ENCODE measurements at regions not wholly inside any gene's neighbourhood (a gene's known extent, or its start where the extent isn't known, plus 50 kb on each side); places are given as distances from the start of the nearest gene placed in this dataset.

DNA sequence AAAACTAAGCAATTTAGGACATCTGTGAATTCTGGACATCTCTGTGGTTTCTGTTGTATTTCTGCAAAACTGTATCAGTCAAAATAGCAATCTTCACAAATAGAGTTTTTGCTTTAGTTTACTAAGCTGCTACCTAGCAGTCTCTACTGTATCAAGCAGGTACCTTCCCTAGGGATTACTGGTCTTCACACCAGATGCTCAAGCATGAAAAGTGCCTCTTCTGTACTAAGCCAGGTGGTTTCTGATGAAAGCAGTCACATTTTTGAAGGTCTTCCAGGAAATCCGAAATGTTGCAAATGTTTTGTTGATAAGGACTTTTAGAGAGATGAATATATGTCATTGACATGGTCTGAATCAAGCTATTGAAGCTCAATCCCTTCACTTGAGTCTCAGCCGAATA, 540.0 kb downstream of the KCTD16 start:
- Histone ChIP-seq H3K4me1 (ENCODE audit: insufficient read depth, low read length) (no peaks in the 10 kb centered on the region), H3K9me3 (ENCODE audit: low read length) (no peaks in the 10 kb centered on the region), H3K27ac (ENCODE audit: low read depth, low read length) (no peak overlapping the region), H3K9ac (ENCODE audit: low read length) (no peak overlapping the region), H3K36me3 (ENCODE audit: insufficient read depth, low read length) (no peaks in the 10 kb centered on the region), H3K4me3 (ENCODE audit: low read depth in 1 of 2, low read length in 2 of 2) (no peak overlapping the region), H3K27me3 (ENCODE audit: control insufficient read depth in 1 of 2, insufficient read depth in 2 of 2, low read length in 2 of 2) (no peaks in the 10 kb centered on the region)

DNA sequence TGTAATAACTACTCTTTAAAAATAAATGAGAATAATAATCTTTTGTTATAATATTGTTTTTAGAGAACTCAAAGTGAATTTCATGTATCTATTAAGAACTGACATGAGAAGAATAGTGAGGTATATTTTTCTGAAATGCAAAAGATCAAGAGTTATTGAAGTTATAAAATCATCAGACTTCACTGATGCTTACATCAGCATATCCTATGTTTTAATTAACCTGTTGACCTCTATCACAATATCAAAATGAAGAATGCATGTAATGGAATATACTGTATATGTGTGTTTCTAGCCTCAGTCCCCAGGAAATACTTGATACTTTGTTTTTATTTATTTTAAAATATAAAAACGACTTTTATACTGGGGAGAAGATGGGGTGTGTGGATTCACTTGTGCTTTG, 533.1 kb downstream of the KCTD16 start:
- H3K36me3 ChIP-seq (ENCODE audit: insufficient read depth, low read length) = no peaks in the 10 kb centered on the region
- no peaks in the 10 kb centered on the region for H3K4me1 ChIP-seq (ENCODE audit: insufficient read depth, low read length)
- H3K27ac ChIP-seq (ENCODE audit: low read depth, low read length) = no peak overlapping the region
- H3K9ac ChIP-seq (ENCODE audit: low read length) = no peak overlapping the region
- H3K4me3 ChIP-seq (ENCODE audit: low read depth in 1 of 2, low read length in 2 of 2) = no peak overlapping the region
- no peaks in the 10 kb centered on the region for H3K27me3 ChIP-seq (ENCODE audit: control insufficient read depth in 1 of 2, insufficient read depth in 2 of 2, low read length in 2 of 2)
- H3K9me3 ChIP-seq (ENCODE audit: low read length) = no peaks in the 10 kb centered on the region

- no peaks in the 10 kb centered on the region for H3K4me1 ChIP-seq (ENCODE audit: insufficient read depth, low read length)
- H3K36me3 ChIP-seq (ENCODE audit: insufficient read depth, low read length) = no peaks in the 10 kb centered on the region
- H3K27me3 ChIP-seq (ENCODE audit: control insufficient read depth in 1 of 2, insufficient read depth in 2 of 2, low read length in 2 of 2) = no peaks in the 10 kb centered on the region
- H3K4me3 ChIP-seq (ENCODE audit: low read depth in 1 of 2, low read length in 2 of 2) = no peak overlapping the region
- no peaks in the 10 kb centered on the region for H3K9me3 ChIP-seq (ENCODE audit: low read length)
- no peak overlapping the region for H3K9ac ChIP-seq (ENCODE audit: low read length)
- H3K27ac ChIP-seq (ENCODE audit: low read depth, low read length) = no peak overlapping the region
These were observed 527.8 kb downstream of the KCTD16 start for GRCh38 chr5:144698484-144698883.

DNA sequence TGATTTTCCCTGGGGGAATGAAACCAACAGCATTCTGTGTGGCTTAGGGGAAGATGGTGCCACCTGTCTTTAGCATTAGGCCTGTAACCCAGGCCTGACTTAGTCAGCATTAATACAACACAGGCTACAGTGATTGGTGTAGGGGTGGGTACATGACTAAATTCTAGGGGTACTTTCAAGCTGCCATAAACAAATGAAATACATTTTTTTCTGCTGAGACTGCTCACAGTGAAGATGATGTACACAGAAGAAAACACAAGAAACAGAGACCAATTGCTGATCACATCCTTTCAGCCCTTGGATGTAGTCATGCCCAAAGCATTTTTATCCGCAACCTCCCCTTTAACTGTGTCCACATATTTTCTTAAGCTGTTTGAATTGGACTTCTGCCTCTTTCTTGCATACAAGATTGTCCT, 527.2 kb downstream of the KCTD16 start:
- Histone ChIP-seq H3K27me3 (ENCODE audit: control insufficient read depth in 1 of 2, insufficient read depth in 2 of 2, low read length in 2 of 2) (no peaks in the 10 kb centered on the region), H3K9ac (ENCODE audit: low read length) (no peak overlapping the region), H3K27ac (ENCODE audit: low read depth, low read length) (no peak overlapping the region), H3K9me3 (ENCODE audit: low read length) (no peaks in the 10 kb centered on the region), H3K4me1 (ENCODE audit: insufficient read depth, low read length) (no peaks in the 10 kb centered on the region), H3K4me3 (ENCODE audit: low read depth in 1 of 2, low read length in 2 of 2) (no peak overlapping the region), H3K36me3 (ENCODE audit: insufficient read depth, low read length) (no peaks in the 10 kb centered on the region)

- Histone ChIP-seq H3K4me1 (ENCODE audit: insufficient read depth, low read length) (no peaks in the 10 kb centered on the region), H3K4me3 (ENCODE audit: low read depth in 1 of 2, low read length in 2 of 2) (no peak overlapping the region), H3K36me3 (ENCODE audit: insufficient read depth, low read length) (no peaks in the 10 kb centered on the region), H3K9ac (ENCODE audit: low read length) (no peak overlapping the region), H3K9me3 (ENCODE audit: low read length) (no peaks in the 10 kb centered on the region), H3K27ac (ENCODE audit: low read depth, low read length) (no peak overlapping the region), H3K27me3 (ENCODE audit: control insufficient read depth in 1 of 2, insufficient read depth in 2 of 2, low read length in 2 of 2) (no peaks in the 10 kb centered on the region)
These were observed 521.3 kb downstream of the KCTD16 start for GRCh38 chr5:144691936-144692335.

DNA sequence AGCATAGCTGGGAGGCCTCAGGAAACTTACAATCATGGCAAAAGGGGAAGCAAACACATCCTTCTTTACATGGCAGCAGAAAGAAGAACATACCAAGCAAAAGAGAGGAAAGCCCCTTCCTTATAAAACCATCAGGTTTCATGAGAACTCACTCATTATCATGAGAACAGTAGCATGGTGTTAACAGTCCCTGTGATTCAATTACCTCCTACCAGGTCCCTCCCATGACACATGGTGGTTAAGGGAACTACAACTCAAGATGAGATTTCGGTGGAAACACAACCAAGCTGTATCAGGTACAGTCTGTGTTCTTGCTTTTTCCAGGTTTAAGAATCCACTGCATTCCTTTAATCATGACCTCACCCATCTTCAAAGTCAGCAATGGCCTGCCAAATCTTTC, 514.2 kb downstream of the KCTD16 start:
- Histone ChIP-seq H3K36me3 (ENCODE audit: insufficient read depth, low read length) (no peaks in the 10 kb centered on the region), H3K4me1 (ENCODE audit: insufficient read depth, low read length) (no peaks in the 10 kb centered on the region), H3K27ac (ENCODE audit: low read depth, low read length) (no peak overlapping the region), H3K9me3 (ENCODE audit: low read length) (no peaks in the 10 kb centered on the region), H3K9ac (ENCODE audit: low read length) (no peak overlapping the region), H3K4me3 (ENCODE audit: low read depth in 1 of 2, low read length in 2 of 2) (no peak overlapping the region), H3K27me3 (ENCODE audit: control insufficient read depth in 1 of 2, insufficient read depth in 2 of 2, low read length in 2 of 2) (no peaks in the 10 kb centered on the region)

- Histone ChIP-seq H3K4me3 (ENCODE audit: low read depth in 1 of 2, low read length in 2 of 2) (no peak overlapping the region), H3K27me3 (ENCODE audit: control insufficient read depth in 1 of 2, insufficient read depth in 2 of 2, low read length in 2 of 2) (no peaks in the 10 kb centered on the region), H3K36me3 (ENCODE audit: insufficient read depth, low read length) (no peaks in the 10 kb centered on the region), H3K27ac (ENCODE audit: low read depth, low read length) (no peak overlapping the region), H3K4me1 (ENCODE audit: insufficient read depth, low read length) (no peaks in the 10 kb centered on the region), H3K9ac (ENCODE audit: low read length) (no peak overlapping the region), H3K9me3 (ENCODE audit: low read length) (no peaks in the 10 kb centered on the region)
These were observed 510.0 kb downstream of the KCTD16 start for GRCh38 chr5:144680711-144681110.

DNA sequence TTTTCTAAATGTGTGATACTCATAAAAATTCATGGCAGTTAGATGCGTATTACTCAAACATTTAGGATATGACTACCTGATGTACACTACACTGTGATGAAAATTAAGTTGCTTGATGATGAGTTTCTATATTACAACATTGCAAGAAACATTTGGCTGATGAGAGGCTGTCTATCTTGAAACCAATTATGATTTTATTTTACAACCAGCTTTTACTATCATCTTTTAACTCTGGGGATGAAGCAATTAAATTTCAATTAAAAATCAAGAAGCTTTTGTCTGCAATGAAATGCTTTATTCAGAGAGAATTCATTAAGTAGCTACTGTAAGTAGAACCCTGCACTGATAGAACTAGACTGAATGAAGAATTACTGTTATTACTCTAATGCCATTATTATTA, 500.4 kb downstream of the KCTD16 start:
- no peaks in the 10 kb centered on the region for H3K4me1 ChIP-seq (ENCODE audit: insufficient read depth, low read length)
- H3K9me3 ChIP-seq (ENCODE audit: low read length) = no peaks in the 10 kb centered on the region
- H3K36me3 ChIP-seq (ENCODE audit: insufficient read depth, low read length) = no peaks in the 10 kb centered on the region
- no peaks in the 10 kb centered on the region for H3K27me3 ChIP-seq (ENCODE audit: control insufficient read depth in 1 of 2, insufficient read depth in 2 of 2, low read length in 2 of 2)
- H3K9ac ChIP-seq (ENCODE audit: low read length) = no peak overlapping the region
- H3K4me3 ChIP-seq (ENCODE audit: low read depth in 1 of 2, low read length in 2 of 2) = no peak overlapping the region
- no peak overlapping the region for H3K27ac ChIP-seq (ENCODE audit: low read depth, low read length)

DNA sequence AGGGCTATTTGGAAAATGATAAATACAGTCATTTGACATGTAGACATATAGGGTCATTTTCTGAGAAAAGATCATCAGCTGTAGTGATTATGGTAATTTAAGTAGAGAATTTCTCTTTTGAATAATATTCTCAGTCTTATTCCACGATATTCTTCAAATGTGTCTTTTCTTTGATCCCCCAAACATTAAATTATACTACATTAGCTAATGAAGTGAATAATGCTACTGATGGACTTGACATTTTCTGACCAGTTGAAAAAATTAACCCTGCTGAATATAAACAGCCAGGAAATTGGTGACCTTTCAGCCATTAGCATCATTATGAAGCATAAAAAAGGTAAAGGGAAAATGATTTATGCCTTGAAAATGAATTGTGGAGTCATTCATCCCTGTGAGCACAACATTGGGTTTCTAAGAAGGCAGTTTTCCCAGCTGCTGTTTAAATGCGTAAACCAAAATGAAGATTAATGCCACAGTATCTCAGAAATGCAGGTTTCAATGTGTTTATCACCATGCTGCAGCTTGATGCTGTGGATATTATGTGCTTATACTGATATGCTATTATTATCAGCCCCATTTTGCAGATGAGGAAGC, 489.1 kb downstream of the KCTD16 start:
- Histone ChIP-seq H3K4me3 (ENCODE audit: low read depth in 1 of 2, low read length in 2 of 2) (no peak overlapping the region), H3K36me3 (ENCODE audit: insufficient read depth, low read length) (no peaks in the 10 kb centered on the region), H3K9me3 (ENCODE audit: low read length) (no peaks in the 10 kb centered on the region), H3K9ac (ENCODE audit: low read length) (no peak overlapping the region), H3K27me3 (ENCODE audit: control insufficient read depth in 1 of 2, insufficient read depth in 2 of 2, low read length in 2 of 2) (no peaks in the 10 kb centered on the region), H3K4me1 (ENCODE audit: insufficient read depth, low read length) (no peaks in the 10 kb centered on the region), H3K27ac (ENCODE audit: low read depth, low read length) (no peak overlapping the region)

DNA sequence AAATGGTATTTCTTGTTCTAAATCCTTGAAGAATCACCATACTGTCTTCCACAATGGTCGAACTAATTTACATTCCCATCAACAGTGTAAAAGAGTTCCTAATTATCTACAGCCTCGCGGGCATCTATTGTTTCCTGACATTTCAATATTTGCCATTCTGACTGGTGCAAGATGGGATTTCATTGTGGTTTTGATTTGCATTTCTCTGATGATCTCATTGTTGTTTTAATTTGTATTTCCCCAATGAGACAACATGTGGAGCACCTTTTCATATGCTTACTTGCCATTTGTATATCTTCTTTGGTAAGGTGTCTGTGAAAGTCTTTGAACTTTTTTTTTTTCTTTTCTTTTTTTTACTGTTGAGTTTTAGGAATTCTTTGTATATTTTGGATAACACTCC, 473.6 kb downstream of the KCTD16 start:
- Histone ChIP-seq H3K27ac (ENCODE audit: low read depth, low read length) (no peak overlapping the region), H3K9me3 (ENCODE audit: low read length) (no peaks in the 10 kb centered on the region), H3K36me3 (ENCODE audit: insufficient read depth, low read length) (no peaks in the 10 kb centered on the region), H3K9ac (ENCODE audit: low read length) (no peak overlapping the region), H3K4me3 (ENCODE audit: low read depth in 1 of 2, low read length in 2 of 2) (no peak overlapping the region), H3K4me1 (ENCODE audit: insufficient read depth, low read length) (no peaks in the 10 kb centered on the region), H3K27me3 (ENCODE audit: control insufficient read depth in 1 of 2, insufficient read depth in 2 of 2, low read length in 2 of 2) (no peaks in the 10 kb centered on the region)

GRCh38 chr5:144638787-144639186, 468.1 kb downstream of the KCTD16 start:
- H3K4me1 ChIP-seq (ENCODE audit: insufficient read depth, low read length) = no peaks in the 10 kb centered on the region
- no peak overlapping the region for H3K27ac ChIP-seq (ENCODE audit: low read depth, low read length)
- no peaks in the 10 kb centered on the region for H3K9me3 ChIP-seq (ENCODE audit: low read length)
- H3K27me3 ChIP-seq (ENCODE audit: control insufficient read depth in 1 of 2, insufficient read depth in 2 of 2, low read length in 2 of 2) = no peaks in the 10 kb centered on the region
- no peak overlapping the region for H3K9ac ChIP-seq (ENCODE audit: low read length)
- H3K36me3 ChIP-seq (ENCODE audit: insufficient read depth, low read length) = no peaks in the 10 kb centered on the region
- no peak overlapping the region for H3K4me3 ChIP-seq (ENCODE audit: low read depth in 1 of 2, low read length in 2 of 2)

GRCh38 chr5:144634138-144634537, 463.5 kb downstream of the KCTD16 start:
- Histone ChIP-seq H3K4me3 (ENCODE audit: low read depth in 1 of 2, low read length in 2 of 2) (no peak overlapping the region), H3K4me1 (ENCODE audit: insufficient read depth, low read length) (no peaks in the 10 kb centered on the region), H3K27me3 (ENCODE audit: control insufficient read depth in 1 of 2, insufficient read depth in 2 of 2, low read length in 2 of 2) (no peaks in the 10 kb centered on the region)

More at GRCh38 chr5:144634138-144634537, 463.5 kb downstream of the KCTD16 start:
- Histone ChIP-seq H3K9ac (ENCODE audit: low read length) (no peak overlapping the region), H3K9me3 (ENCODE audit: low read length) (peaks cover 3% of the 10 kb centered on the region), H3K27ac (ENCODE audit: low read depth, low read length) (no peak overlapping the region), H3K36me3 (ENCODE audit: insufficient read depth, low read length) (no peaks in the 10 kb centered on the region)

Data from muscle layer of colon (tissue), 2 donors.